Activated T-cell treated with anti-CD3 and anti-CD28 coated beads, Interleukin-2, amount 50 U/mL, for 72 hours (primary cell): ENCODE measurements at regions not wholly inside any gene's neighbourhood (a gene's known extent, or its start where the extent isn't known, plus 50 kb on each side); places are given as distances from the start of the nearest gene placed in this dataset.

Experiments
- ATAC-seq, 2 donors: fragments of 150-1000 bp; cut with Tn5 transposase; replicated peaks in 1 of 2; 2 replicates each; pipeline ENCODE4 v1.10.0; 2021; ENCODE audit warnings: moderate library complexity in 2 of 2, mild to moderate bottlenecking in 1 of 2
- DNase-seq, 2 donors: peaks; one replicate each; pipeline ENCODE4 v3.0.0; 2021 to 2022; ENCODE audit warnings: mixed read lengths in 1 of 2
- H3K27ac Mint-ChIP-seq: one replicate; pipeline ENCODE4 v1.8.0; 2022; ENCODE audit warnings: mild to moderate bottlenecking, moderate library complexity, mixed read lengths
- H3K27me3 Mint-ChIP-seq: one replicate; pipeline ENCODE4 v1.8.0; 2022; ENCODE audit warnings: low read depth, mixed read lengths
- H3K36me3 Mint-ChIP-seq, 2 donors: one replicate each; pipeline ENCODE4 v1.8.0; 2022; ENCODE audit warnings: mixed read lengths in 2 of 2, mild to moderate bottlenecking in 1 of 2; ENCODE audit not compliant: insufficient read depth in 2 of 2
- H3K4me1 Mint-ChIP-seq: one replicate; pipeline ENCODE4 v1.8.0; 2022; ENCODE audit warnings: low read depth, mixed read lengths
- H3K4me3 Mint-ChIP-seq, 2 donors: one replicate each; pipeline ENCODE4 v1.8.0; 2022; ENCODE audit warnings: mild to moderate bottlenecking in 2 of 2, mixed read lengths in 2 of 2, moderate library complexity in 2 of 2
- H3K9me3 Mint-ChIP-seq, 2 donors: one replicate each; pipeline ENCODE4 v1.8.0; 2022; ENCODE audit warnings: mixed read lengths in 2 of 2

DNA sequence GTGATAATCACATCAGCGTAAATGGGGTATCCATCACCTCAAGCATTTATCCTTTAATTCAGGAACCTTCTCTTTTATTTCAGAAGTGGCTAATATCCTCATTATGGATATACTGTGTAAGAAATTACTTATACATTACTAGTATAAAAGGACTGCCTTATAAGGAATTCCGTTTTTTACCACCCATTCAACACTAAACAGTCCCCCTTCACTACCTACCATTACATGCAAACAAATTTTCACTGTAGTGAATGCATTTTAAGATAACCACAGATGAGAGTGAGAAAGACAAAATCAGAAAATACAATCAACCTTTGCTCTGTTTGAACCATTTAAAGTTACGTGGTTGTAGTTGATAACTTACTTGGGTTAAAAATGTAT lies 551.2 kb downstream of the RNF144A start:
- H3K4me3 Mint-ChIP-seq = peak overlapping the region; percentile 60 to 86
- no peaks in the 10 kb centered on the region for H3K27me3 Mint-ChIP-seq
- H3K27ac Mint-ChIP-seq = peak overlapping the region; percentile 96
- DNase-seq (no peak), ATAC-seq (peak; percentile 31 to 52)
- peaks cover 5% of the 10 kb centered on the region in 2 donors for H3K9me3 Mint-ChIP-seq
- H3K36me3 Mint-ChIP-seq = peaks cover 14 to 24% of the 10 kb centered on the region in 2 donors
- H3K4me1 Mint-ChIP-seq = peaks cover 75% of the 10 kb centered on the region

- Mint-ChIP-seq H3K27me3 (no peaks in the 10 kb centered on the region), H3K4me3 (peak overlapping the region; percentile 23 to 60), H3K36me3 (peaks cover 13 to 24% of the 10 kb centered on the region in 2 donors), H3K9me3 (peaks cover 5% of the 10 kb centered on the region in 2 donors), H3K27ac (peak overlapping the region; percentile 96), H3K4me1 (peaks cover 81% of the 10 kb centered on the region)
- ATAC-seq = no peak
- DNase-seq = no peak
Observed at GRCh38 chr2:7468955-7469354, 551.7 kb downstream of the RNF144A start.

- Mint-ChIP-seq H3K27me3 (no peaks in the 10 kb centered on the region), H3K36me3 (peaks cover 7 to 22% of the 10 kb centered on the region in 2 donors), H3K9me3 (peaks cover 2% of the 10 kb centered on the region in 2 donors), H3K27ac (peak overlapping the region; percentile 13), H3K4me3 (peak overlapping the region in 1 of 2 donors; percentile 17), H3K4me1 (peaks cover 87% of the 10 kb centered on the region)
- no peak for DNase-seq
- peak in 1 of 2 donors; percentile 30 for ATAC-seq
Observed at GRCh38 chr2:7471185-7471584, 554.0 kb downstream of the RNF144A start.

DNA sequence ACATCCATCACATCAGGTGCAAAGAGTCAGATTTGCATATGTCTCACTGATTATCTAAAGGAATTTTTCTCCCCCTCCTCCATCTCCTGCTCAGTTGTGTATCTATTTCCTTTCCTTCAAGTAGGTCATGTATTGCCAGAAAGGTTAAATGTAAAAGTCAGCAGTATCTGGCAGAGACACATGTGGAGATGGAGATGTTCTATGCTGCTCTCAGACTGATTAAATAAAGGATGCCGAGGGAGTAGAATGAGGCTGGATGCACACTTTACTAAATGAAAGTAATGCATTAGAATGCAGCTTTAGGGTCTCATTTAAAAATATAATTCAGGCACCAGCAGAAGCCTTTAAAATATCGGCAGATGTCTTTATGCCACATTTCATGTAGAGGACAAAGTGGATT lies 555.3 kb downstream of the RNF144A start:
- ATAC-seq (no peak), DNase-seq (no peak)
- no peak overlapping the region for H3K27ac Mint-ChIP-seq
- H3K36me3 Mint-ChIP-seq = peaks cover 6 to 20% of the 10 kb centered on the region in 2 donors
- no peaks in the 10 kb centered on the region for H3K27me3 Mint-ChIP-seq
- H3K4me1 Mint-ChIP-seq = peaks cover 88% of the 10 kb centered on the region
- H3K4me3 Mint-ChIP-seq = peak overlapping the region in 1 of 2 donors; percentile 5
- peaks cover 0 to 2% of the 10 kb centered on the region in 2 donors for H3K9me3 Mint-ChIP-seq

DNA sequence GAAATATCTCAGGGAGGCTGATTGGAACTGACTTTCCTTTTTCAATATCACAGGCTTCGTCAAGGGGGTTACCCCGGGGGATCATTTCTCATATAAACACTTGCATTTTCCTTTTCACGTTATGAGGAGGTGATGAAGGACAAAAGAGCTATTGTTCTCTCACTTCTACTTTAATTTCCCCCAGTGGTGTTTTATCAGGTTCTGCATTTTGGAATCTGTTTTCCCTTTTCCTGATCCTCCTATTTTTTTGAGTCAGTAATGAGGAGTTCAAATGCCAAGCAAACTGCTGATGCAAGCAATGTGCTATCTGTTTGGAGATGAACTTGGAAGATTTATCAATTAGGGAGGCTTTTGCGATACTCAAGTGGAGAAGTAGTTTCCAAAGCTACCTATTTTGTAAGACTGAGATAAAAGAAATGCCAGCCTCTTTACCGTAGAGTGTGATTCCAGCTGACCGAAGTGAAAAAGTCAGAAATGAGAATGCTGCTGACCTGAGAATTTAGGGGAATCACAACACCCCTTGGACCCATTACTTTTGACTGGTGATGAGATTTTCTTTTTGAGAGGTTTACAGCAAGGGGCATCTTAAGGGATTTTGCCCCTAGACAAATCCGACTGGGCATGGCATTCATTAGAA lies 556.0 kb downstream of the RNF144A start:
- peak overlapping the region; percentile 57 for H3K27ac Mint-ChIP-seq
- ATAC-seq = peak; percentile 45 to 49
- no peak for DNase-seq
- H3K4me3 Mint-ChIP-seq = peak overlapping the region; percentile 65 to 68
- no peaks in the 10 kb centered on the region for H3K27me3 Mint-ChIP-seq
- peaks cover 84% of the 10 kb centered on the region for H3K4me1 Mint-ChIP-seq
- H3K9me3 Mint-ChIP-seq = peaks cover 0 to 2% of the 10 kb centered on the region in 2 donors
- peaks cover 2 to 16% of the 10 kb centered on the region in 2 donors for H3K36me3 Mint-ChIP-seq

- Mint-ChIP-seq H3K27me3 (no peaks in the 10 kb centered on the region), H3K9me3 (peaks cover 0 to under 1% of the 10 kb centered on the region in 2 donors), H3K36me3 (peaks cover 0 to 18% of the 10 kb centered on the region in 2 donors), H3K4me3 (no peak overlapping the region), H3K4me1 (peaks cover 79% of the 10 kb centered on the region), H3K27ac (no peak overlapping the region)
- DNase-seq = no peak
- no peak for ATAC-seq
Observed at GRCh38 chr2:7476371-7476770, 559.2 kb downstream of the RNF144A start.

GRCh38 chr2:7479603-7480002 lies 562.4 kb downstream of the RNF144A start:
- Mint-ChIP-seq H3K9me3 (peaks cover 4 to 6% of the 10 kb centered on the region in 2 donors), H3K27me3 (no peaks in the 10 kb centered on the region), H3K36me3 (peaks cover 11 to 30% of the 10 kb centered on the region in 2 donors), H3K4me1 (peaks cover 59% of the 10 kb centered on the region), H3K27ac (no peak overlapping the region), H3K4me3 (no peak overlapping the region)
- DNase-seq (no peak), ATAC-seq (no peak)

DNA sequence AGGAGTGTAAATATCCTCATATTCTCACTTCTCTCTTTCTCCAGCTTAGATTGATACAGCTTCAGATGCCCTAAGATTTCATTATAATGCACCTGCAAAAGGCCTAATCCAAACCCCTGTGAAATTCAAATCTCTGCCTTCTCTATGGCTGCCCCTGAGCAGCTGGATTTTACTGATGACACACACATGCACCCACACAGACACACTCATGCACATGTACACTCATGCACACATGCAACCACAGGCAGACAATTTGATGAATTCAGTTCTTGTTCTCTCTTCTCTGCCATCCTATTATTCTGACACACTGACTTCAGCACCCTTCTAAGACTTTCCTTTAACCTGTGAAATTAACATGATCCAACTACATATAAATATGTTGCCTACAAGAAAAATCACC lies 563.2 kb downstream of the RNF144A start:
- Mint-ChIP-seq H3K27ac (no peak overlapping the region), H3K36me3 (peaks cover 11 to 24% of the 10 kb centered on the region in 2 donors), H3K4me1 (peaks cover 51% of the 10 kb centered on the region), H3K27me3 (no peaks in the 10 kb centered on the region), H3K9me3 (peaks cover 4 to 6% of the 10 kb centered on the region in 2 donors), H3K4me3 (no peak overlapping the region)
- ATAC-seq = peak; percentile 97
- peak in 1 of 2 donors; percentile 31 for DNase-seq

GRCh38 chr2:7490672-7491071 lies 573.5 kb downstream of the RNF144A start:
- H3K36me3 Mint-ChIP-seq = peaks cover 6 to 22% of the 10 kb centered on the region in 2 donors
- H3K4me1 Mint-ChIP-seq = peaks cover 11% of the 10 kb centered on the region
- no peak overlapping the region for H3K27ac Mint-ChIP-seq
- H3K4me3 Mint-ChIP-seq = no peak overlapping the region
- peaks cover 5% of the 10 kb centered on the region in 2 donors for H3K9me3 Mint-ChIP-seq
- DNase-seq (no peak), ATAC-seq (no peak)
- H3K27me3 Mint-ChIP-seq = no peaks in the 10 kb centered on the region

DNA sequence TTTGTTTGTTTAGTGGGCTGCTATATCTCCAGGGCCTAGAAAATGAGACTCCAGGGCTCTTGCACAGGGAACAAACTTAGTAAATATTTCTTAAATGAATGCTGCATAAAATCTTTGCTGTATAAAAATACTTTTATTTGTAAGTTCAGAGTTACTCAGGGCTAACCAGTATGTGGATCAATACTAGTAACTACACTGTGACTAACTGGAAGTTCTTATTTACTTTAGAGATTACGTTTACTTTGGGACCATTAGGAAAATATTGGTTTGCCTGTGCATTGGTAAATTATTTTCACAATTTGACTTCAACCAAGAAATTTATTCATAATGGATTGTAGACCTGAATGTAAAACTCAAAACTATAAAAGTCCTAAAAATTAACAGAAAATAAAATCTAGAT lies 575.5 kb downstream of the RNF144A start:
- no peak overlapping the region for H3K27ac Mint-ChIP-seq
- peaks cover 7 to 22% of the 10 kb centered on the region in 2 donors for H3K36me3 Mint-ChIP-seq
- H3K4me1 Mint-ChIP-seq = peaks cover 16% of the 10 kb centered on the region
- ATAC-seq = no peak
- H3K9me3 Mint-ChIP-seq = peaks cover 5% of the 10 kb centered on the region in 2 donors
- no peak overlapping the region for H3K4me3 Mint-ChIP-seq
- peaks cover 2% of the 10 kb centered on the region for H3K27me3 Mint-ChIP-seq
- no peak for DNase-seq

DNA sequence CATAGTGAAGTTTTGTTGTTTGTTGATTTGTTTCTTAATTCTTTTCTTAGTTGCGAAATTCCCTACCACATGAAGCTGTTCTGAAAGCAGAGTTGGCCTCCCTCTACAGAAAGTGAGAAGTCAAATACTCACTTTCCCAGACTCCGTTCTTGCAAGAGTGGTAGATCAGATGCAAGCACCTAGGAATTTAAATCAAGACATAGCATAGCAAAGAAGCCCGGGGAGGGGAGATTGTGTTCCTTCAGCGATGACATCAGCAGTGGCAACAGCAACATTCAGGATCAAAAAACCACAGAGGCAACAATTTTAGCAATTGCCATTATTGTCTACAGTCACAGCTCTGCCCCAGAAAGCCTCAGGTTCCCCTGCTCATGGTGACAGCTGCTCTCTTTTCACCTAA lies 580.0 kb downstream of the RNF144A start:
- no peak overlapping the region for H3K27ac Mint-ChIP-seq
- ATAC-seq (peak in 1 of 2 donors; percentile 71), DNase-seq (no peak)
- H3K36me3 Mint-ChIP-seq = peaks cover 6 to 23% of the 10 kb centered on the region in 2 donors
- H3K27me3 Mint-ChIP-seq = peaks cover 8% of the 10 kb centered on the region
- H3K4me1 Mint-ChIP-seq = peaks cover 32% of the 10 kb centered on the region
- H3K4me3 Mint-ChIP-seq = no peak overlapping the region
- H3K9me3 Mint-ChIP-seq = peaks cover 3 to 8% of the 10 kb centered on the region in 2 donors

GRCh38 chr2:7499018-7499417 lies 581.8 kb downstream of the RNF144A start:
- DNase-seq (no peak), ATAC-seq (peak in 1 of 2 donors; percentile 35)
- H3K27ac Mint-ChIP-seq = no peak overlapping the region
- peaks cover 36% of the 10 kb centered on the region for H3K4me1 Mint-ChIP-seq
- H3K9me3 Mint-ChIP-seq = peaks cover 3 to 6% of the 10 kb centered on the region in 2 donors
- peaks cover 3 to 13% of the 10 kb centered on the region in 2 donors for H3K36me3 Mint-ChIP-seq
- H3K27me3 Mint-ChIP-seq = peaks cover 8% of the 10 kb centered on the region
- H3K4me3 Mint-ChIP-seq = no peak overlapping the region

GRCh38 chr2:7502336-7502735 lies 585.1 kb downstream of the RNF144A start:
- peaks cover 8% of the 10 kb centered on the region for H3K27me3 Mint-ChIP-seq

More at GRCh38 chr2:7502336-7502735, 585.1 kb downstream of the RNF144A start:
- Mint-ChIP-seq H3K27ac (no peak overlapping the region), H3K4me3 (no peak overlapping the region), H3K9me3 (peaks cover 0 to 4% of the 10 kb centered on the region in 2 donors), H3K36me3 (peaks cover 1 to 4% of the 10 kb centered on the region in 2 donors), H3K4me1 (peaks cover 33% of the 10 kb centered on the region)
- ATAC-seq = no peak
- no peak for DNase-seq
